Activated naive CD4-positive, alpha-beta T cell treated with anti-CD3 and anti-CD28 coated beads, Interleukin-2, amount 10 ng/mL, durations not matched to agents 7 days and 5 days (primary cell): ENCODE measurements at regions not wholly inside any gene's neighbourhood (a gene's known extent, or its start where the extent isn't known, plus 50 kb on each side); places are given as distances from the start of the nearest gene placed in this dataset.

Experiments used
- CTCF ChIA-PET: fragments of 350-600 bp; sonication (Branson Sonifier 250); formaldehyde crosslinking; loops from one replicate; lab custom pipeline; 2021; ENCODE audit warnings: antibody characterized with exemption; lab: Charles Lee
- DNase-seq: peaks from one replicate; pipeline ENCODE4 v3.0.0-alpha.2; 2020
- H3K27ac Mint-ChIP-seq: one replicate; pipeline ENCODE4 v1.8.0; 2021; ENCODE audit warnings: mild to moderate bottlenecking, moderate library complexity, mixed read lengths
- H3K27me3 Mint-ChIP-seq: one replicate; pipeline ENCODE4 v1.8.0; 2021; ENCODE audit warnings: mild to moderate bottlenecking, mixed read lengths
- H3K36me3 Mint-ChIP-seq: one replicate; pipeline ENCODE4 v1.8.0; 2021; ENCODE audit warnings: mixed read lengths
- H3K4me1 Mint-ChIP-seq: one replicate; pipeline ENCODE4 v1.8.0; 2021; ENCODE audit warnings: mixed read lengths
- H3K4me3 Mint-ChIP-seq: one replicate; pipeline ENCODE4 v1.8.0; 2021; ENCODE audit warnings: mild to moderate bottlenecking, moderate library complexity, mixed read lengths
- H3K9me3 Mint-ChIP-seq: one replicate; pipeline ENCODE4 v1.8.0; 2021; ENCODE audit warnings: mixed read lengths

DNA sequence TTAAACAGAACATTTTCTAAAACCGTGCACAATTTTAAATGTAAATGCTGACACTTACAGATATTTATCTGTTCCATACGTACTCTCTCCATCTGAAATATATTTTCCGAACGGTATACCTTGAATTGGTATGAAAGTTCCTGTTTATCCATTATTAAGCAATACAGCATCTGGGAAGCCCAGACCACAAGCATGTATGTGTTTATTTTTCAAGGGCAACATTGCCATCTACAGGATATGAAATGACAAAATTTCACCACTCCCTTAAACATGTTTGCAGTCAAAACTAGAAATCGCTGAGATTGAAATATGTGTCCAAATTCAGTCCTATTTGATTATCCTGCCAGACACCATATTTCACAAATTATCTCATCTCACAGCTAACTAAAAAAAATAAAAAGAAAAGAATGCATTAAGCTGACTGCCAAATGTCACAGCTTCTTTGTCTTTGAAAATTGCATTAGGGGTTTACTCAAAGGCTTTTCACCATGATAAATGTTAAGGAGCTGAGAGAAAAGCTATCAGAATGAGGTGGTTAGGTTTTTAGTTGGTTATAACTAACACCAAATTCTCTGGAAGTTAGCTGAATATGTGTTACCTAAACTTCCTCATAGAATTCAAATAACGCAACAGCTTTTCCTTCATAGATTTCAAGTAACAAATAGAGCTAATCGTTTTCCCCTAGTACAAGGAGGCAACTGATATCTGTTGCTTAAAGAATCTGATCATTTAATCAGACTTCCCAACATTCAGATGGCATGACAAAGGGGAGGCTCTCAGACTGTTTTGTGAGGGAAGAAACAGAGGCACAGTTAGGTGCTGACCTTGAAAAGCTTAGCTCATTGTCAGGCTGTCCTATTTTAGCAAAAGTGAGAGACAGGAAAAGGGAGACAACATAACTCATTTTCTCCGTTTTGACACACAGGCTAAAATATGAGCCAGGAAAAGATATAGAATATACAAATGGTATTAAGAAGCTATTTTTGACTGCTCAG, 533.1 kb downstream of the TBL1XR1 start:
- no peaks in the 10 kb centered on the region for H3K36me3 Mint-ChIP-seq
- no peaks in the 10 kb centered on the region for H3K4me1 Mint-ChIP-seq
- no peaks in the 10 kb centered on the region for H3K9me3 Mint-ChIP-seq
- no peak overlapping the region for H3K4me3 Mint-ChIP-seq
- H3K27ac Mint-ChIP-seq = no peak overlapping the region
- CTCF ChIA-PET = no interaction called here
- H3K27me3 Mint-ChIP-seq = no peaks in the 10 kb centered on the region
- no peak for DNase-seq

DNA sequence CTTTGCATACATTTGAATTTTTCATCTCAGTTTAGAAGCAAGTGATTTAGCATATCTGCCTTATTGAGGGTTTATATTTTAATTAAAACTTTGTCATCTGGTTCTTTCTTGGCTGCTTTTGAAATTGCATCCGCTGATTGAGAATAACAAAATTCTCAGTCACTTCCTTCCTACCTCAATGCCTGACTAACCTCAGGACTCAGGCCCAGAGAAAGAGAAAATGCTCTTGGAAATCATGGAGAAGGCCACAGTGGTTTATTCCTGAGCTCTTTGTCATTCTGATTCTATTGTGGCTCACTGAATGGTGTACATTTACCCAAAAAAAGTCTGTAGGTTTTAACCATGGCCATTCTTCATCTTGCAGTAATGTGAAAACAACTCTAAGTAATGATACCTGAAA, 533.9 kb downstream of the TBL1XR1 start:
- H3K9me3 Mint-ChIP-seq = no peaks in the 10 kb centered on the region
- no peak overlapping the region for H3K27ac Mint-ChIP-seq
- no peak for DNase-seq
- H3K4me1 Mint-ChIP-seq = no peaks in the 10 kb centered on the region
- no peak overlapping the region for H3K4me3 Mint-ChIP-seq
- H3K27me3 Mint-ChIP-seq = no peaks in the 10 kb centered on the region
- H3K36me3 Mint-ChIP-seq = no peaks in the 10 kb centered on the region
- CTCF ChIA-PET = no interaction called here

DNA sequence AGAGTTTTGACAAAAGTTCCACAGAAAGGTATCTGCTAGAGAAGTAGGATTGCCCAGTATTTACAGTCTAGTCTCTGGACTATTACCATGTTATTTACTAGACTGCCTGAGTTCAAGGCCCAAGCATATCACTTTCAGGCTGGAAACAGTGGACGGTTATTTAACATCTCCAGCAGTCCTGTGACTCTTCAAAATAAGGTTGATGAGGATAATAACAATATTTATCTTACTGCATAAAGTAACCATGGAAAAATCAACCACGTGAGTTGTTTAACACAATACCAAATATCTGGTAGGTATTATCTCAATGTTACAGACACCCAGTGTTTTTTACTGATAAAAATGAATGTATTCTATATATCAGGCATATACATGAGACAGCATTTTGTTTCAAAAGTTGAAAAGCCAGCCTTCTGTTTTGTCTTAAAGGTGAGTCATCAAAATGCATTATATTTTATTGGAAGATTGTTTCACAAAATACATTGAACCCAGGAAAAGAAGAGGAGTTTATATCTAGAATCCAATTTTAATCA, 535.8 kb downstream of the TBL1XR1 start:
- Mint-ChIP-seq H3K27ac (no peak overlapping the region), H3K27me3 (no peaks in the 10 kb centered on the region), H3K4me1 (no peaks in the 10 kb centered on the region), H3K36me3 (no peaks in the 10 kb centered on the region), H3K9me3 (no peaks in the 10 kb centered on the region), H3K4me3 (no peak overlapping the region)
- DNase-seq = no peak
- CTCF ChIA-PET = no interaction called here

DNA sequence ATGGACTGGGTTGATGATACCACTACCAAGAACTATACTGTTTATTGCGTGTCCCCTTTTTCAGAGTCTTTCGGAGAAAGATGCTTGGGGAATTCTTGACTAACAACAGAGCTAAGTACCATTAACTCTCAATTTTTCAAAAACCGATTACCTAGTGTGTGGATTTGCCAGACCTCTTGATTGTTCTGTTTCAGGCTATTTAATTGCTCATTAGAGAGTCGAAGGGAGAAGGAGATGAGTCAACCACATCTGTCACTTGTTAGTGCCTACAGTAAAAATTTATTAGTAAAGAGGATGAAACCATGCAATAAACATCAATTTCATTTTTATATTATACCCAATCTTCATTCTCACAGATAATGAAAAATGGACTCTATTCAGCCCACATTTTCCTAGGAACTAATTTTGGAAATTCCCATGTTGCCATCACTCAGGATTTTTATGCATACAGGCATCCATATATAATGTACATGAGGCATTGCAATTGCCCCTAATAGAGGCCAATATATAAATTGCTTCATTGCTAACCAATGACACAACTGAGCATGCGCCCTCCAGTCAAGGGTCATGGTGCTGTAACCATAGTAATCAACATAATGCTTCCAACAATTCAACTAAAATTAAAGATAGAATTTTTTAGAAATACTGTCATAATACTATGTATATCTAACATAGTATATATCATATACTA, 541.7 kb downstream of the TBL1XR1 start:
- CTCF ChIA-PET = no interaction called here
- H3K4me1 Mint-ChIP-seq = no peaks in the 10 kb centered on the region
- DNase-seq = no peak
- no peak overlapping the region for H3K27ac Mint-ChIP-seq
- H3K9me3 Mint-ChIP-seq = peaks cover 2% of the 10 kb centered on the region
- H3K4me3 Mint-ChIP-seq = no peak overlapping the region
- no peaks in the 10 kb centered on the region for H3K27me3 Mint-ChIP-seq
- H3K36me3 Mint-ChIP-seq = no peaks in the 10 kb centered on the region

DNA sequence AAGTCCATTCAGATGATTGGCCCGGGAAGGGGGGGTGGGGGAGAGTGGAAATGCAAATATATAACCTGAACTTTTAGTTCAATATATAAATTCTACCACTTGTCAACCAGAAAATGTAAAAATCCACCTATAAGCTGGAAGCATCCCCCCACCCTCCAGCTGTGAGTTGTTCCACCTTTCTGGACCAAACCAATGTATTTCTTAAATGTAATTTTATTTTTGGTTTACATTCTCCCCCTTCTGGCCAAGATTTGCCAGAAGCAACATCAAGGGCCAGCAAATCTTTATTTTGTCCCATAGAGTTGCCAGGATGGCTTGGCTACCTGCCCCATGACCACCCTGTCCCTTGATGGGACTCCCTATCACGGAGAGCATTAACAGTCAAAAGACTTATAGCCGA, 545.7 kb downstream of the TBL1XR1 start:
- no peaks in the 10 kb centered on the region for H3K4me1 Mint-ChIP-seq
- DNase-seq = no peak
- H3K4me3 Mint-ChIP-seq = no peak overlapping the region
- H3K36me3 Mint-ChIP-seq = no peaks in the 10 kb centered on the region
- no peaks in the 10 kb centered on the region for H3K27me3 Mint-ChIP-seq
- H3K9me3 Mint-ChIP-seq = peaks cover 2% of the 10 kb centered on the region
- CTCF ChIA-PET = no interaction called here
- no peak overlapping the region for H3K27ac Mint-ChIP-seq

DNA sequence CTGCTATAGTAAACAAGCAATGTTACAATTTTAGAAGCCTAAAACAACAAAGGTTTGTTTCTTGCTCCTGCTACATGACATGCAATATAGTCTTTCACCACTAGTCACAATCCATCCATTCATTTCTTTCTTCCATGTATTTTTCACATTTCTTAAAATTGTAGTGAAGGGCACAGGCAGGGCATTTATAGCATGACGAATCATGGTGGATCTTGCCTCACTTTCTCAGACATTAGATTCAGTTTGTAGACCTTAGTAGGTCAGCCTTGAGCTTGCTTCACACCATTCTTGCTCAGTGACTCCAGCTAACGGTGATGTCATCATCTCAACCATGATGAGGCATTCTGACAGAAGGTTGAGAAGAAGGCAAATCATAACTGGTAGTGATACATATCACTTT, 546.8 kb downstream of the TBL1XR1 start:
- no peak overlapping the region for H3K27ac Mint-ChIP-seq
- CTCF ChIA-PET = no interaction called here

DNA sequence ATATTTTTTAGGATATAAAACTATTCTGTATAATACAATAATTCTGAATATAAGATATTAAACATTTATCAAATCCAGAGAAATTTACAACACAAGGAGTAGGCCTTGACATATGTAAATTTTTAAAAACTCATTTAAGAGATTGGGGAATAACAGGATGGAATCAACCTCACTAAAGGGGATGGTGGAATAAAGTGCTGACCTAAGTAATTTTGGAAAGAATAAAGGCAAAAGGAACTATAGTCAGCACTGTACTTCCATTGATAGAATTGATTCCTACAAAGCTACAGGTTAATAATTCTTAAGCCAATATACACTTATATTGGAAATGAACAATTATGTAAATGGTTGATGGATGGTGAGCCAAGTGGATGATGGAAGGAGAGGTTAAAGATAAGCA, 549.3 kb downstream of the TBL1XR1 start:
- peaks cover 2% of the 10 kb centered on the region for H3K9me3 Mint-ChIP-seq
- no peak for DNase-seq
- no peaks in the 10 kb centered on the region for H3K27me3 Mint-ChIP-seq
- H3K4me3 Mint-ChIP-seq = no peak overlapping the region
- H3K27ac Mint-ChIP-seq = no peak overlapping the region
- H3K36me3 Mint-ChIP-seq = no peaks in the 10 kb centered on the region
- H3K4me1 Mint-ChIP-seq = no peaks in the 10 kb centered on the region
- CTCF ChIA-PET = no interaction called here

More for the DNA sequence above, 546.8 kb downstream of the TBL1XR1 start:
- Mint-ChIP-seq H3K36me3 (no peaks in the 10 kb centered on the region), H3K27me3 (no peaks in the 10 kb centered on the region), H3K4me1 (no peaks in the 10 kb centered on the region), H3K9me3 (peaks cover 2% of the 10 kb centered on the region), H3K4me3 (no peak overlapping the region)
- DNase-seq = no peak

DNA sequence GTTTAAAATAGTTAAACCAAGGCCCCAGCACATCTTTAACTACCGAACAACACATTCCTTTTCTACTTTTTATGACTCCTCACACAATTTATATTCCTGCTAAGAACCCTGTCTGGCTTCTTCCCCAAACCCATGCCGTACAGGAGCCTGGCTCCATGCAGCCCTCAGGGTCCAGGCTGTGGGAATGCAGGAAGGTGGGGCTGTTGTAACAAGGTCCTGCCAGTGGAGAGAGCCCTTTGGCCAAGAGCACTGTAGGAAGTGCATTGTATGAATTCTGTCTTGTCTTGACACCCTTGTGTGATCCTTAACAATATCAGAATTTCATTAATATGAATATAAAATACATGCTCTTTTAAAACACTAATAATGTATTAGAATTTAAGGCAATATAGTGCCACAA, 563.8 kb downstream of the TBL1XR1 start:
- DNase-seq = no peak
- H3K4me1 Mint-ChIP-seq = no peaks in the 10 kb centered on the region
- H3K27me3 Mint-ChIP-seq = no peaks in the 10 kb centered on the region
- no peaks in the 10 kb centered on the region for H3K9me3 Mint-ChIP-seq
- no peaks in the 10 kb centered on the region for H3K36me3 Mint-ChIP-seq
- CTCF ChIA-PET = no interaction called here
- no peak overlapping the region for H3K4me3 Mint-ChIP-seq
- no peak overlapping the region for H3K27ac Mint-ChIP-seq

DNA sequence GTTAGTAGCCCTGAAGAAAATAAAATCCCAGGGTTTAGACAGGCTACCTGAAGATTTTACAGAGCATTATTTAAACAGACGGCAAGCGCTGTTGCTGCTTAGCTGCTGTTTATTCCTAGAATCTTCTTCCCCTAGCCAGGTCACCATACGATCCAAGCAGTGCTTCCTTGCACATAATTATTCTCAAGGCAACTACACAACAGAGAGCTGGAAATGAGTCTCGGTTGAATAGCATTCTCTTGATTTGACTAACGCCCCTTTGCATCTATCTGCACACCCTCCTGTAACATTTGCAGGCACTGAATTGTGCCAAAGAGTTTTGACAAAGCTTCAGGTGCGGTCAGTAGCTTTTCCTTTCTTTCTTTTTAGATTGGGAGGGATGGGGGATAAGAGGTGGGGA, 564.4 kb downstream of the TBL1XR1 start:
- no peaks in the 10 kb centered on the region for H3K9me3 Mint-ChIP-seq
- no peak overlapping the region for H3K27ac Mint-ChIP-seq
- H3K4me3 Mint-ChIP-seq = no peak overlapping the region
- H3K36me3 Mint-ChIP-seq = no peaks in the 10 kb centered on the region
- no peaks in the 10 kb centered on the region for H3K27me3 Mint-ChIP-seq
- H3K4me1 Mint-ChIP-seq = no peaks in the 10 kb centered on the region
- no peak for DNase-seq
- CTCF ChIA-PET = no interaction called here

DNA sequence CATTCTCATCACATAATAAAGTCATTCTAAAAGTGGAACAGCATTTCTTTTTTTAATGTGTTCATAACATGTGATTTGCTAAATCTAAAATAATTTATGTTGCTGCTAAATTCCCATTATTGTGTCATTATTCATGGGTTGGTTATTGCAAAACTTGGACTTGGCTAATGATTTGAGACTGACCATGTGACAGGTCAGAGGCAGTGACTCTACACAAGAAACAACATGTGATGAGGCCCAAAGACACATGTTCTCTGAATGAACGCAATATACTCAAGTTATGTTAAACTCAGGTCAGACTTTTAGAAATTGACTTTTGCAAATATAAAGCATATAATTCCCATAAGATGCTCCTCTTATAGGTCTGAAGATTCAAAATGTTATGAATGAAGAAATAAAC, 566.1 kb downstream of the TBL1XR1 start:
- Mint-ChIP-seq H3K9me3 (no peaks in the 10 kb centered on the region), H3K4me1 (no peaks in the 10 kb centered on the region), H3K27me3 (no peaks in the 10 kb centered on the region), H3K36me3 (no peaks in the 10 kb centered on the region), H3K4me3 (no peak overlapping the region), H3K27ac (no peak overlapping the region)
- CTCF ChIA-PET = no interaction called here
- no peak for DNase-seq

DNA sequence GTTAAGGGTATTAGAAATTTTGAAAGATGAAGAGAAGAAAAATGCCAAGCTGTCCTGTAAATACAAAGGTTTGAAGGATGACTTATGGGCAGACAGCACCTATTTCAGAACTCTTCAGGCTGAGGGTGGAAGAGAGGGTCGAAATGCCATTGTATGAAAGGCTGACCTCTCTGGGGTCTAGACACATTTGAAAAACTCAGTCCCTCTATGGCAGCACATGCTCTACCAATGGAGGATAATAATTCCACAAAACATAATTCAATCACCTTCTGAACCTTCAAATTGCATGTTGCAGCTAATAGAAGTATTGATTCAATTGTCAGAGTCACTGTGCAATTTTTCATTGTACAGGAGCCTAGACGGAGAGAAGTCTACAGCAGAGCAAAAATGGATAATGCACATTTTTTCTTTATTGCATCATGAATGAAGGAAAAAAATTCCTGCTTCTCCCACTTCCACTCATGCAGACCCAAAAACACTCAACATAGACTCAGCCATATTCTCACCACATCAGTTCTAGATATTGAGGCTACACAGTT, 569.1 kb downstream of the TBL1XR1 start:
- DNase-seq = no peak
- H3K9me3 Mint-ChIP-seq = peaks cover 1% of the 10 kb centered on the region
- CTCF ChIA-PET = no interaction called here
- no peaks in the 10 kb centered on the region for H3K27me3 Mint-ChIP-seq
- H3K27ac Mint-ChIP-seq = no peak overlapping the region
- H3K36me3 Mint-ChIP-seq = no peaks in the 10 kb centered on the region
- H3K4me1 Mint-ChIP-seq = no peaks in the 10 kb centered on the region
- no peak overlapping the region for H3K4me3 Mint-ChIP-seq

DNA sequence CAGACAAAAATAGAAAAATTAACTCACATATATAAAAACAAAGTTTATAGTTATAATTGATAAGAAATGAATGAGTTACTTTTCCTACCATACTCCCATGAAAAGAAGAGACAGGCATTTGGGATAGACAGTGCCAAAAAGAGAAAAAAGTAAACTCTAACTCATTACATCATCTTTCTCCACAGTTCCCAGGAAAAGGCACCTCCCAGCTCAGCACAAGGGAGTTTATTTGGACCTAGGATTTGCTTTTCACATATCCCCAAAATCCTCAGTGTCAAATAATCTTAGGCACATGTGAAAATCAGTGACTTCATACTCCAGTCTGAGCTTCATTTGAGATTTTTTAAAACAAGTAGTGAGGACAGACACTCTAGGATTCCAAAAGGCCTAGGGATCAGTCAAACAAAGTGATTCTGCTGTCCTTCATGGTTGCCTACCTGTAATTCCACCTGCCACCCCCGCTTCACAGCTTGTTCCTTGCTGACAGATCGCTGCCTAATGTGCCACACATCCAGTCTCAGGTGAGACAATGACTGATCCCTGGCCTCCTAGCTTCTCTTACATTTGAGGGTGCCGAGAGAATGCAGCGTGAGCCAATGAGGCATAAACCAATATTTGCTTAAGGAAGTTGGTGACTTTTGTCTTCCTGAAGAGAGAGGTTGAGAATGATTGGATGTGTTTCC, 573.7 kb downstream of the TBL1XR1 start:
- Mint-ChIP-seq H3K27me3 (no peaks in the 10 kb centered on the region), H3K4me3 (no peak overlapping the region), H3K36me3 (no peaks in the 10 kb centered on the region), H3K4me1 (no peaks in the 10 kb centered on the region), H3K9me3 (peaks cover 1% of the 10 kb centered on the region), H3K27ac (no peak overlapping the region)
- CTCF ChIA-PET = no interaction called here
- DNase-seq = no peak

DNA sequence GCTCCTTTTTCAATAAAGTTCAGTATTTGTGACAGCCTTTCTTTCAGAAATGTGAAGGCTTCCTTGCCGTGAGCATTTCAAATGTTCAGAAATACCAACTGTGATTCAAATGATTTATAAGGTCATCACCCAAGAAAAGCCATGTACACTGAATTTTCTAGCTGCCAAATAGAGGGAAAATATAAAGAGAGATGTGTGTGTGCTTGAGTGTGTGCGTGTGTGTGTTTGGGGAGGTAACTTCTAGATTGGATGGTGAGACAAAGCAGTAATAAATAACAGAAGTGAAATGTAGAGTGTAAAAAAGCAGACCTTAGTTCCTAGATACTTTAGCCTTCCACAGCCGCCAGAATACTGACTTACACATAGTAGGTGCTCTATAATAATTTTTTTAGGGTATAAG, 577.4 kb downstream of the TBL1XR1 start:
- Mint-ChIP-seq H3K9me3 (peaks cover 2% of the 10 kb centered on the region), H3K27me3 (no peaks in the 10 kb centered on the region), H3K4me3 (no peak overlapping the region), H3K36me3 (no peaks in the 10 kb centered on the region), H3K27ac (no peak overlapping the region), H3K4me1 (no peaks in the 10 kb centered on the region)
- DNase-seq = no peak
- CTCF ChIA-PET = no interaction called here

DNA sequence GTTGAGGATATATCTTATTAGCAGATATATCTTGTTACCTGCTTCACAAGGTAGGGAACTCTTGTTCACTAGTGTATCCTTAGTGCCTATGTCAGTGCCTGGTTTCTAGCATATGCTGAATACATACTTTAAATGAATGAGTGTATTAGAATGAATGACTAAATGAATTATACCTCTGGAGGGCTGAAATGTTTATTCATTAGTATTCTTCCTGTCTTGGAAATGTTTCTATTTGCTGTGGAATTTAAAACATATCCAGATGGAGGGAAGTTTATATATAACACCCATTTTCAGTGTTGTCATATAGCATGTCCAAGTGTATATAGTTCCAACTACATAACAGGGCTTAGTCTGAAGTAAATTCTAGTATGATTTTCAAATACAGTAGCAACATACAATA, 581.5 kb downstream of the TBL1XR1 start:
- CTCF ChIA-PET = no interaction called here
- Mint-ChIP-seq H3K4me3 (no peak overlapping the region), H3K36me3 (no peaks in the 10 kb centered on the region), H3K27me3 (no peaks in the 10 kb centered on the region), H3K27ac (no peak overlapping the region), H3K9me3 (peaks cover 1% of the 10 kb centered on the region), H3K4me1 (no peaks in the 10 kb centered on the region)
- DNase-seq = no peak
